22Rv1 (cell line): ENCODE measurements at regions not wholly inside any gene's neighbourhood (a gene's known extent, or its start where the extent isn't known, plus 50 kb on each side); places are given as distances from the start of the nearest gene placed in this dataset.

Experiments used
- ZFX ChIP-seq: fragments of 450-650 bp; IDR thresholded peaks from 2 replicates; pipeline ENCODE4 v1.6.1; 2017; ENCODE audit warnings: antibody characterized with exemption, borderline replicate concordance
- TF ChIP-seq, protein P1 (sequence below): fragments of 450-650 bp; IDR thresholded peaks from 2 replicates; pipeline ENCODE4 v1.5.1; 2017; ENCODE audit warnings: mild to moderate bottlenecking

DNA sequence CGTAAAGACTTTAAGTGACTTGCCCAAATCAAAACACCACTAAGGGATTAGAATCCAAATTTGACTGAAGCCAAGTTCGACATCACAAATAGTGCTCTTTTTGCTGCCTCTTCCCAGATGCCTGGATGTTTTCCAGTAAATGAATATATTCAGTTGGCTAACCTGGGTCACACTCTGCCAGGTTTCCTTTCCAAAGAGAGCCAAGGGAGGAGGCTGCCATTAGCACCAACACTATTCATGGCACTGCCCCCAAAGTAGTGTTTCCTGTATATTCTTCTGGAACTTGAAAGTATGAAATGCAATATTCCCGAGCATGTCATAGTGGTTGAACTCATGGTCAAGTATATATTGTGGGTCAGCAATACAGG is 219.3 kb upstream of the UBASH3B start:
- TF ChIP-seq, protein P1, sequence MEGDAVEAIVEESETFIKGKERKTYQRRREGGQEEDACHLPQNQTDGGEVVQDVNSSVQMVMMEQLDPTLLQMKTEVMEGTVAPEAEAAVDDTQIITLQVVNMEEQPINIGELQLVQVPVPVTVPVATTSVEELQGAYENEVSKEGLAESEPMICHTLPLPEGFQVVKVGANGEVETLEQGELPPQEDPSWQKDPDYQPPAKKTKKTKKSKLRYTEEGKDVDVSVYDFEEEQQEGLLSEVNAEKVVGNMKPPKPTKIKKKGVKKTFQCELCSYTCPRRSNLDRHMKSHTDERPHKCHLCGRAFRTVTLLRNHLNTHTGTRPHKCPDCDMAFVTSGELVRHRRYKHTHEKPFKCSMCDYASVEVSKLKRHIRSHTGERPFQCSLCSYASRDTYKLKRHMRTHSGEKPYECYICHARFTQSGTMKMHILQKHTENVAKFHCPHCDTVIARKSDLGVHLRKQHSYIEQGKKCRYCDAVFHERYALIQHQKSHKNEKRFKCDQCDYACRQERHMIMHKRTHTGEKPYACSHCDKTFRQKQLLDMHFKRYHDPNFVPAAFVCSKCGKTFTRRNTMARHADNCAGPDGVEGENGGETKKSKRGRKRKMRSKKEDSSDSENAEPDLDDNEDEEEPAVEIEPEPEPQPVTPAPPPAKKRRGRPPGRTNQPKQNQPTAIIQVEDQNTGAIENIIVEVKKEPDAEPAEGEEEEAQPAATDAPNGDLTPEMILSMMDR, result no peak
- TF ChIP-seq ZFX, result no peak
